OCI-M1 (cell line): ENCODE measurements at regions not wholly inside any gene's neighbourhood (a gene's known extent, or its start where the extent isn't known, plus 50 kb on each side); places are given as distances from the start of the nearest gene placed in this dataset.
"Not testable (repeated sequence)": the region's sequence is repeated elsewhere in the genome, so short reads cannot be mapped to it uniquely, and the experiment has no call there.

ENCODE experiments used
- DNase-seq: peaks from one replicate; lab custom pipeline; 2025; lab: John Stamatoyannopoulos, UW

DNA sequence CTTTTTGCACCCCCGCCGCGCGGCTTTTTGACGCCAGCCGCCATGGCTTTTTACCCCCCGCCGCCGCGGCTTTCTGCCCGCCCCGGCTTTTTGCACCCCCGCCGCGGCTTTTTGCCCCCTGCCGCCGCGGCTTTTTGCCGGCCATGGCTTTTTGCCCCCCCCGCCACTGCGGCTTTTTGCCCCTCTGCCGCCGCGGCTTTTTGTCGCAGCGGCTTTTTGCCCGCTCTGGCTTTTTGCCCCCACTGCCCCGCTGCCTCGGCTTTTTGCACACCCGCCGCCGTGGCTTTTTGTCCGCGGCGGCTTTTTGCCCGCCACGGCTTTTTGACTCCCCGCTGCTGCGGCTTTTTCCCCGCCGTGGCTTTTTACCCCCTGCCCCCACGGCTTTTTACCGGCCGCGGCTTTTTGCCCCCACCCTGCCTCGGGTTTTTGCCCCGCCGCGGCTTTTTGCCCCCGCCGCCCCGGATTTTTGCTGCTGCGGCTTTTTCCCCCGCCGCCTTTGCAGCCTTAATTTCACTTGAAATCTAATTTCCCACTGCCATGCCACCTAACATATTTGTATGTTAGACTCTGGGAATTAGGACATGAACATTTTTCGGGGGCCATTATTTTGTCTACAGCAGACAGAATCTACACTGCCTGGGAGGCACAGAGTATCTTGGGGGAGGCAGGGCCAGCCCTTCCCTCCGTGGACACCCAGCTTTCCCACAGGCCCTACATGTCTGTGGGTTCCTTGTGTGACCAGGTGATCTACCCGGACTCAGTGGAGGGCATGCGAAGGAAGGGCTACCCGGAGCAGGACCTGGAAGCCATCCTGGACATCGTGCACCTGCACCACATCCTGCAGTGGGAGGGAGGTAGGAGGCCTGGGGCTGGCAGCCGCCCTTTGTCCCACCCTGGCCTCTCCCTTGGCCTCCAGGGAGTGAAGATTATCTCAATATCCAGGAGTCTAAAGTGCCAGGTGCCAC, 3031.0 kb upstream of the TEKT4 start:
- DNase-seq, result no peak

- DNase-seq, result not testable (repeated sequence)
Measured at GRCh38 chr2:91842264-91842663, 3029.0 kb upstream of the TEKT4 start.

DNA sequence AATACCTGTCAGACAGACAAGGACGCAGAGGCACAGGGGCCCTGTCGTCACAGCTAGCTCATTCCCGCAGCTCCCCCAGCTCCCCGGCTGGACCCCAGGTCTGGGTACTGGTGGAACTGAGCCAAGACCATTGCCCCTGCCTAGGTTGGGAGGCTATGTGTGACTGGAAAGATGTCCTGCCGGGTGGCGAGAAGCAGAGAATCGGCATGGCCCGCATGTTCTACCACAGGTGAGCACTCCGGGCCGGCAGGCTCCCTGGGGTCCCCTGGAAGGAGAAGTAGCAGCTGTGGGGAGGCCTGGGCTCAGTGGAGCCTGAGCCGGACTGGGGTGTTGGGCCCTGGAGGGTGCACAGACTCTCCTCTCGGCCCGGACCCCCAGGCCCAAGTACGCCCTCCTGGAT, 3028.3 kb upstream of the TEKT4 start:
- not testable (repeated sequence) for DNase-seq

DNA sequence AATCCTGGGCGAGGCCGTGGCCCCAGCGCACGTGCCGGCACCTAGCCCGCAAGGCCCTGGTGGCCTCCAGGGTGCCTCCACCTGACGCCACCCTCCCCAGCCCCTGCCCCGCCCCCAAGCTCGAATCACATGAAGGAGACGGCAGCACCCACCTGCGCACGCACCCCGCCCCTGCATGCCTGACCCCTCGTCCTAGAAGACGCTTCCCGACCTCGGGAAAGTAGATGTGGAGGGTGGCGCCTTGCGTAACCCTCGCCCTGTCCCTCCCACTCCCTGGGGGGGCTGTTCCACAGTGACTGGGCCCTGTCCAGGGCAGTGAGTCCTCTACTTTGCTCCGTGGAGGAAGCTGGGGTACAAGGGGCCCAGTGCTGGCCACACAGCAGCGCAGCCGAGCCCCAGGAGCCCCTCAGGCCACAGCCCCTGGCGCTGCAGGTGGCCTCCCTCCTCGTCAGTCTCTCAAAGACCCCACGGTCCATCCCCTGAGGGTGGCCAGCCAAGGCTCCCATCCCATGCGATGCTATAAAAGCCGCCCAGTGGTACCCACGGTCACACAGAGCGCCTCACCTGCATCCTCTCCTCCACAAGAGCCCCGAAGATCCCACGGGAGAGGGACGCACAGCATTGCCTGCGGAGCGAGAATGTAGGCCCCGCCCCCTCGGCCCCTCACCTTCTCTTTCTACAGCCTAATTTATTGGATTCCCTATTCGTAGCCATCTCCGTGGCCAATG, 3027.3 kb upstream of the TEKT4 start:
- not testable (repeated sequence) for DNase-seq

DNA sequence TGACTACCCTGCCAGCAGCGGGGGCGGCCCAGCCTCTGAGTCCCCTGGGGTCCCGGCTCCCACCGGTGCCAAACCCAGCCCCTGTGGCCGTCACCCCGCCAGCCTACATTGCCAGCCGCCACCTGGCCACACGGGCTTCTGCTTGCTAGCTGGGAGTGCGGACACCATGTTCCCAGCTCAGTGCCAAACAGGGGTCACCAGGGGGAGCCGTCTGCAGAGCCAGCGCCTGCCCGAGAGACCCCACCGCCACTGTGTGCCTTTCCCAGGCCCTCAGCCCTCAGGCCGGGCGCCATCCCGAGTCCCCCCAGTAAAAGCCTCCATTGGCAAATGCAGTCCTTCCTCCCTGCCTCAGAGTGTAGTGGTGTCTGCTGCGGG, 3026.8 kb upstream of the TEKT4 start:
- DNase-seq, result not testable (repeated sequence)

DNA sequence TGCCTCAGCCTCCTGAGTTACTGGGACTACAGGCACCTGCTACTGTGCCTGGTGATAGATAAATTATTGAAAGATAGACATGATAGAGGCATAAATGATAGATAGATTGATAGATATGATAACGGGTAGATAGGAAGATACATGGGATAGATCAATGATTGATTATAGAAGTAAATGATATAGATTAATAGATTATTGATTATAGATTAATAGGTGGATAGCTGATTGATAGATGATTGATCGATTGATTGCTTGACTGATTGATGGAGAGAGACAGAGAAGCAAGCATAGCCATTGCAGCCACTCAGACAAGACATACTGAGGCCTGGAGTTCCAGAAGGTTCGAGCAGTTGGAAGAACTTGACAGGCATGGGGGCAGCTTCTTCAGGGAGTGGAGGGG, 3024.8 kb upstream of the TEKT4 start:
- not testable (repeated sequence) for DNase-seq

- DNase-seq, result not testable (repeated sequence)
Measured at GRCh38 chr2:91851689-91852420, 3019.4 kb upstream of the TEKT4 start.

DNA sequence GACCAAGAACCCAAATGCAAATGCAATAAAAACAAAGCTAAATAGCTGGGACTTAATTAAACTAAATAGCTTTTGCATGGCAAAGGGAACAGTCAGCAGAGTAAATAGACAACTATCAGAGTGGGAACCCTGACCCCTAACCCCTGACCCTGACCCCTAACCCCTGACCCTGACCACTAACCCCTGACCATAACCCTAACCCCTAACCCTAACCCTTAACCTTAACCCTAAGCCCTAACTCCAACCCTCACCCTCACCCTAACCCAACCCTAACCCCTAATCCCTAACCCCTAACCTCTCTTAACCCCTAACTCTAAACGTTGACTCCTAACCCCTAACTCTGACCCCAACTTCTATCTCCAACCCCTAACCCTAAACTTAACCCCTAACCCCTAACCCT, 3014.3 kb upstream of the TEKT4 start:
- not testable (repeated sequence) for DNase-seq

GRCh38 chr2:91857711-91858110, 3013.5 kb upstream of the TEKT4 start:
- not testable (repeated sequence) for DNase-seq

DNA sequence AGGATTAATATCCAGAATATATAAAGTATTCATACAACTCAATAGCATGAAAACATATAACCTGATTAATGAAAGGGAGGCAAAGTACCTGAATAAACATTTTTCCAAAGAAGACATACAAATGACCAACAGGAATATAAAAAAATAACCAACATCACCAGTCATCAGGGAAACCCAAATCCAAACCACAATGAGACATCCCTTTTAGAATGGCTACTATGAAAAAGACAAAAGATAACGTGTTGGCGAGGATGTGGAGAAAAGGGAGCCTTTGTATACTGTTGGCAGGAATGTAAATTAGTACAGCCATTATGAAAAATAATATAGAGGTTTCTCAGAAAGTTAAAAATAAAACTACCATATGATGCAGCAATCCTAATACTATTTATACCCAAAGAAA, 2999.5 kb upstream of the TEKT4 start:
- not testable (repeated sequence) for DNase-seq

DNA sequence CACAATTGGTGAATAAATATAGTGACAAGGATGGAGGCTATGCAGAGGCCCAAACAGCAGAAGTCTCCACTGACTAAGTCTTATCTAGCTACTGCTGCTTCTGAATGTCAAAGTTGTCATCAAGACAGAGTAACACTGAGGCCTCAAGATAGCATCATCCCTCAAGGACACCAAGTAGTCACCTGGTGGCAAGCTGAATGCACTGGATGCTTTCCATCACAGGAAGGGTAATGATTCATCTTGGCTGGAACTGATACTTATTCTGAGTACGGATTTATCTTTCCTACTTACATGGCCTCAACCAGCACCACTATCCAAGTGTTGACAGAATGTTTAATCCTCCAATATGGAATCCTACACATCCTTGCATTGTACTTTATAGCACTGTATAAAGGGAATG, 2997.8 kb upstream of the TEKT4 start:
- DNase-seq, result not testable (repeated sequence)

- DNase-seq, result not testable (repeated sequence)
Measured at GRCh38 chr2:91877658-91878210, 2993.5 kb upstream of the TEKT4 start.

- DNase-seq, result not testable (repeated sequence)
Measured at GRCh38 chr2:91895091-91895490, 2976.1 kb upstream of the TEKT4 start.

- DNase-seq, result not testable (repeated sequence)
Measured at GRCh38 chr2:91917602-91918001, 2953.6 kb upstream of the TEKT4 start.
